ENCODE measurements at regions not wholly inside any gene's neighbourhood (a gene's known extent, or its start where the extent isn't known, plus 50 kb on each side); places are given as distances from the start of the nearest gene placed in this dataset.

- no peak overlapping the region for H3K4me3 ChIP-seq (ENCODE audit: low read depth, low read length)
These were observed 292.9 kb upstream of the NR2F2 start for GRCh38 chr15:96037584-96037983.

GRCh38 chr15:96038131-96038530 is 292.4 kb upstream of the NR2F2 start:
- H3K36me3 ChIP-seq: no peaks in the 10 kb centered on the region
- H3K4me3 ChIP-seq (ENCODE audit: low read depth, low read length): no peak overlapping the region
- H3K9me3 ChIP-seq: no peaks in the 10 kb centered on the region
- no peaks in the 10 kb centered on the region for H3K4me1 ChIP-seq
- DNase-seq: no peak
- no peaks in the 10 kb centered on the region for H3K27me3 ChIP-seq
- no peak for TF ChIP-seq CTCF (IDR thresholded peaks at IDR 0.05; ENCODE audit: low read depth, low read length)

More at GRCh38 chr15:96037584-96037983, 292.9 kb upstream of the NR2F2 start:
- Histone ChIP-seq H3K27me3 (no peaks in the 10 kb centered on the region), H3K9me3 (no peaks in the 10 kb centered on the region), H3K36me3 (no peaks in the 10 kb centered on the region), H3K4me1 (no peaks in the 10 kb centered on the region)
- TF ChIP-seq CTCF (IDR thresholded peaks at IDR 0.05; ENCODE audit: low read depth, low read length): no peak
- DNase-seq: no peak

GRCh38 chr15:96038650-96039049 is 291.9 kb upstream of the NR2F2 start:
- Histone ChIP-seq H3K4me1 (no peaks in the 10 kb centered on the region), H3K9me3 (no peaks in the 10 kb centered on the region), H3K27me3 (no peaks in the 10 kb centered on the region), H3K4me3 (ENCODE audit: low read depth, low read length) (no peak overlapping the region), H3K36me3 (no peaks in the 10 kb centered on the region)
- no peak for TF ChIP-seq CTCF (IDR thresholded peaks at IDR 0.05; ENCODE audit: low read depth, low read length)
- DNase-seq: no peak

- no peak for TF ChIP-seq CTCF (IDR thresholded peaks at IDR 0.05; ENCODE audit: low read depth, low read length)
- no peak for DNase-seq
- Histone ChIP-seq H3K36me3 (no peaks in the 10 kb centered on the region), H3K4me3 (ENCODE audit: low read depth, low read length) (no peak overlapping the region), H3K4me1 (no peaks in the 10 kb centered on the region), H3K9me3 (no peaks in the 10 kb centered on the region), H3K27me3 (no peaks in the 10 kb centered on the region)
These were observed 288.3 kb upstream of the NR2F2 start for GRCh38 chr15:96041982-96042733.

GRCh38 chr15:96042734-96043224 is 287.7 kb upstream of the NR2F2 start:
- no peak for TF ChIP-seq CTCF (IDR thresholded peaks at IDR 0.05; ENCODE audit: low read depth, low read length)
- Histone ChIP-seq H3K4me3 (ENCODE audit: low read depth, low read length) (no peak overlapping the region), H3K4me1 (no peaks in the 10 kb centered on the region), H3K27me3 (no peaks in the 10 kb centered on the region), H3K9me3 (no peaks in the 10 kb centered on the region), H3K36me3 (no peaks in the 10 kb centered on the region)
- DNase-seq: no peak

- H3K4me1 ChIP-seq: no peaks in the 10 kb centered on the region
- no peaks in the 10 kb centered on the region for H3K9me3 ChIP-seq
- no peak for DNase-seq
- no peak overlapping the region for H3K4me3 ChIP-seq (ENCODE audit: low read depth, low read length)
- H3K27me3 ChIP-seq: no peaks in the 10 kb centered on the region
- H3K36me3 ChIP-seq: no peaks in the 10 kb centered on the region
- no peak for TF ChIP-seq CTCF (IDR thresholded peaks at IDR 0.05; ENCODE audit: low read depth, low read length)
These were observed 286.8 kb upstream of the NR2F2 start for GRCh38 chr15:96043591-96044171.
